ENCODE measurements at regions not wholly inside any gene's neighbourhood (a gene's known extent, or its start where the extent isn't known, plus 50 kb on each side); places are given as distances from the start of the nearest gene placed in this dataset.

DNA sequence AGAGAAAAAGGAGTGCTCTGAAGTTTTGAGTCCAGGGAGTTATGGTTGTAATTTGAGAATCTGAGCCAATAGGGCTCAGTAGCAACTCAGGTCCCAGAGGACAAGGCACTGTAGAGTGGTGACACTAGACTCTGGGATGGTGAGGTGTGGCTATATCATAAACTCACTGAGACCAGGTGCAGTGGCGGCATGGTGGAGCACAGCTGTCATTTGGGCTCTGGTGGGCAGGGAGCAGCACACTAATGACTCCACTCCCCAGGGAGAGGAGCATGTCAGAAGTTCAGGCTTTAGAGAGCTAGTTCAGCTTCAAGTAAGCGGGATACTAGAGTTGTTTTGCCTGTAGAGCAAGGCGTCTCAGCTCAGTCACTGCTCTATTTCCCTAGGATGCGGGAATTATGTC, 165.4 kb upstream of the USP38 start:
- TF ChIP-seq RARB (CRISPR knock-in tag; IDR thresholded peaks at IDR 0.05) (no peak), TSHZ2 (CRISPR knock-in tag; IDR thresholded peaks at IDR 0.05) (no peak), ESRRG (CRISPR knock-in tag; IDR thresholded peaks at IDR 0.05) (no peak), ZNF8 (CRISPR knock-in tag; IDR thresholded peaks at IDR 0.05) (no peak)
- TF ChIP-seq, protein P1, sequence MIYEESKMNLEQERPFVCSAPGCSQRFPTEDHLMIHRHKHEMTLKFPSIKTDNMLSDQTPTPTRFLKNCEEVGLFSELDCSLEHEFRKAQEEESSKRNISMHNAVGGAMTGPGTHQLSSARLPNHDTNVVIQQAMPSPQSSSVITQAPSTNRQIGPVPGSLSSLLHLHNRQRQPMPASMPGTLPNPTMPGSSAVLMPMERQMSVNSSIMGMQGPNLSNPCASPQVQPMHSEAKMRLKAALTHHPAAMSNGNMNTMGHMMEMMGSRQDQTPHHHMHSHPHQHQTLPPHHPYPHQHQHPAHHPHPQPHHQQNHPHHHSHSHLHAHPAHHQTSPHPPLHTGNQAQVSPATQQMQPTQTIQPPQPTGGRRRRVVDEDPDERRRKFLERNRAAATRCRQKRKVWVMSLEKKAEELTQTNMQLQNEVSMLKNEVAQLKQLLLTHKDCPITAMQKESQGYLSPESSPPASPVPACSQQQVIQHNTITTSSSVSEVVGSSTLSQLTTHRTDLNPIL (CRISPR knock-in tag; IDR thresholded peaks at IDR 0.05; ENCODE audit: low read depth): no peak
- TF ChIP-seq, protein P2, sequence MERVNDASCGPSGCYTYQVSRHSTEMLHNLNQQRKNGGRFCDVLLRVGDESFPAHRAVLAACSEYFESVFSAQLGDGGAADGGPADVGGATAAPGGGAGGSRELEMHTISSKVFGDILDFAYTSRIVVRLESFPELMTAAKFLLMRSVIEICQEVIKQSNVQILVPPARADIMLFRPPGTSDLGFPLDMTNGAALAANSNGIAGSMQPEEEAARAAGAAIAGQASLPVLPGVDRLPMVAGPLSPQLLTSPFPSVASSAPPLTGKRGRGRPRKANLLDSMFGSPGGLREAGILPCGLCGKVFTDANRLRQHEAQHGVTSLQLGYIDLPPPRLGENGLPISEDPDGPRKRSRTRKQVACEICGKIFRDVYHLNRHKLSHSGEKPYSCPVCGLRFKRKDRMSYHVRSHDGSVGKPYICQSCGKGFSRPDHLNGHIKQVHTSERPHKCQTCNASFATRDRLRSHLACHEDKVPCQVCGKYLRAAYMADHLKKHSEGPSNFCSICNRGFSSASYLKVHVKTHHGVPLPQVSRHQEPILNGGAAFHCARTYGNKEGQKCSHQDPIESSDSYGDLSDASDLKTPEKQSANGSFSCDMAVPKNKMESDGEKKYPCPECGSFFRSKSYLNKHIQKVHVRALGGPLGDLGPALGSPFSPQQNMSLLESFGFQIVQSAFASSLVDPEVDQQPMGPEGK (CRISPR knock-in tag; IDR thresholded peaks at IDR 0.05; ENCODE audit: borderline replicate concordance): no peak
- TF ChIP-seq, protein P3, sequence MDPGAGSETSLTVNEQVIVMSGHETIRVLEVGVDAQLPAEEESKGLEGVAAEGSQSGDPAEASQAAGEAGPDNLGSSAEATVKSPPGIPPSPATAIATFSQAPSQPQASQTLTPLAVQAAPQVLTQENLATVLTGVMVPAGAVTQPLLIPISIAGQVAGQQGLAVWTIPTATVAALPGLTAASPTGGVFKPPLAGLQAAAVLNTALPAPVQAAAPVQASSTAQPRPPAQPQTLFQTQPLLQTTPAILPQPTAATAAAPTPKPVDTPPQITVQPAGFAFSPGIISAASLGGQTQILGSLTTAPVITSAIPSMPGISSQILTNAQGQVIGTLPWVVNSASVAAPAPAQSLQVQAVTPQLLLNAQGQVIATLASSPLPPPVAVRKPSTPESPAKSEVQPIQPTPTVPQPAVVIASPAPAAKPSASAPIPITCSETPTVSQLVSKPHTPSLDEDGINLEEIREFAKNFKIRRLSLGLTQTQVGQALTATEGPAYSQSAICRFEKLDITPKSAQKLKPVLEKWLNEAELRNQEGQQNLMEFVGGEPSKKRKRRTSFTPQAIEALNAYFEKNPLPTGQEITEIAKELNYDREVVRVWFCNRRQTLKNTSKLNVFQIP (CRISPR knock-in tag; IDR thresholded peaks at IDR 0.05; ENCODE audit: borderline replicate concordance, low read depth): no peak

Data from SK-N-SH treated with all-trans-retinoic acid at 6 μM for 48 hours (cell line).